NCI-H2171 treated with DMSO at 0.1 percent for 48 hours (cell line): ENCODE measurements at regions not wholly inside any gene's neighbourhood (a gene's known extent, or its start where the extent isn't known, plus 50 kb on each side); places are given as distances from the start of the nearest gene placed in this dataset.
"Not testable (repeated sequence)": the region's sequence is repeated elsewhere in the genome, so short reads cannot be mapped to it uniquely, and the experiment has no call there.

Experiments used
- DNase-seq: peaks from one replicate; lab custom pipeline; 2025; lab: John Stamatoyannopoulos, UW

DNA sequence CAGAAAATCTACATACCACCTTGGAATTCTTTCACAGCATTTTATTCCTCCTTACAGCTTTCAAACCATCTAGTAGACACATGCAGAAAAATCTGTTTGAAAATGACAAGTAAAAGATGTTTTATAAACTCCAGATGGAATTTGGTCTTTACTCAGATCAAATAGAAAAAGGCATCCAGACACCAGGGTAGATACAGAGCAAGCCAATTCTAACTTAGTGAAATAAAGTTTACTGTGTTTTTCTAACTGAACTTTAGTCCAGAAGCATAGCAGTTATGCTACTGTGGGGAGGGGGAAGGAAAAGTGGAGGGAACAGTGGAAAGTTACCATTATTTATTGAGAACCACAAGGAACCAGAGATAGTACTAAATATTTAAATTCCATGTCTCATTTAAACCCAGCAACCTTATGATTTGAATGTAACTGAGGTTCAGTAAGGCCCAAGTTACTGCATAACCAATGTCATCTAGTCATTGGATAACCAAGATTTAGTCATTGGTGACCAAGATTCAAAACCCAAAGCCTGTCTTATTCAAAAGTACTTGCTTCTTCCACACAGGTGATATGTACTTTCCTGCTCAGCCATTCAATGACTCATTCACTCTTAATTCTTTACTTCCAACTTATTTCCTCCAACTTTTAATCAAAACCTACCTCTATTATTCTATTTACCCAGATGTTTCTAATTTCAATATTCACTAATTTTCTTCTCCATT, 57.7 kb downstream of the RAD51AP2 start:
- DNase-seq = no peak

DNA sequence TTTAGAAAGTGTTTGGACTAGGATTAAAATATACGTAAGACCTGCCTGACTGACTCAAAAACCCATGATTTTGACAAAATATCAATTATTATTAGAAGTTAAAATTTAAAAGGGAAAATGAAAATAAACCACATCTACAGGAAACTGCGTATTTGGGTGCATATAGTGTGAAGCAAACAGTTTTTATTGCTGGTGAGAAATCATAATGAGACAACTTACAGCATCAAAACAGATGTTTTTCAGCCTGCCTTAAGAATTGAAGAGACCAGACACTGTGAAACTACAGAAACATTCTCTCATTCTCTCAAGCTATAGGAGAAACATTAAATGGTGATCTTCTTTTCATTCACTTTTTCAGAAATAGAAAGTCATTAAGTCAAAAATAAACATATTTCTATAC, 62.9 kb downstream of the RAD51AP2 start:
- DNase-seq = no peak

DNA sequence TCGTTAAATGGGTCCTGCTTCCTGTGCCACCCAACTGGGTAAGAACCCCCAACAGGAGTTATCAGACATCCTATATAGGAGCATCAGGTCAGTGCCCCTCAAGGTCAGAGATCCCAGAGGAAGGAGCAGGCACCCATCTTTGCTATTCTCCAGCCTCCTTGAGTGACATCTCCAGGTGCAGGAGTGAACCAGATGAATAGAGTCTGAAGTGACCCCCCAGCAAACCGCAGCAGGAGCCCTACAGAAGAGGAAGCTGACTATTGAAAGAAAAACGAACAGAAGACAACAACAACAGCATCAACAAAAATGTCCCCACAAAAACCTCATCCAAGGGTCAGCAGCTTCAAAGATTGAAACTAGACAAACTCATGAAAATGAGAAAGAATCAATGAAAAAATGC, 72.0 kb downstream of the RAD51AP2 start:
- DNase-seq = not testable (repeated sequence)

DNA sequence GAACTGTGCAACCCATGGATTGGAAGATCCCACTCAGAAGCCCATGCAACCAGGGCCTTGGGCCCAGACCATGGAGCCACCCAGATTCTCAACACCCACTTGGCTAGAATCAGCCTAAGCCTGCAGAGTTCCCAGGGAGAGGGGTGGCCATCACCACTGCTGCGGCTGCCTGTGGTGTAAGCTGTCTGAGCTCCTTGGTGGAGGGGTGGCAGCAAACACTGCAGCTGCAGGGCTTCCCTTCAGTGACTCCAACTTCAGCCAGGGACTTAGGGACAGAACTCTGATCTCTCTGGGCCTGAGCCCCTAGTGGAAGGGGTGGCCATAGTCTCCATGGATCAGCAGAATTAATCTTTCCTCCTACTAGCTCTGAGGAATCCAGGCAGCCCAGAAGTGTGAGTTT, 72.5 kb downstream of the RAD51AP2 start:
- DNase-seq = no peak

DNA sequence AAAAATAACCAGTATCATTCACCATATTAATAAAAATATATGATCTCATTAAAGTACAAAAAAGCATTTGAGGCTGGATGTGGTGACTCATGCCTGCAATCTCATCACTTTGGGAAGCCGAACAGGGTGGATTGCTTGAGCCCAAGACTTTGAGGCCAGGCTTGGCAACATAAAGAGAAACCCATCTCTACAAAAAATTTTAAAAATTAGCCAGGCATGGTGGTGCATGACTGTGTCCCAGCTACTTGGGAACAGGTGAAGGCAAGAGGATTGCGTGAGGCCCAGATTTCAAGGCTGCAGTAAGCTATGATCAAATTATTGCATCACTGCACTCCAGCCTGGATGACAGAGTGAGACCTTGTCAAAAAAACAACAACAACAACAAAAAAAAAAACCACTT, 75.9 kb downstream of the RAD51AP2 start:
- no peak for DNase-seq

DNA sequence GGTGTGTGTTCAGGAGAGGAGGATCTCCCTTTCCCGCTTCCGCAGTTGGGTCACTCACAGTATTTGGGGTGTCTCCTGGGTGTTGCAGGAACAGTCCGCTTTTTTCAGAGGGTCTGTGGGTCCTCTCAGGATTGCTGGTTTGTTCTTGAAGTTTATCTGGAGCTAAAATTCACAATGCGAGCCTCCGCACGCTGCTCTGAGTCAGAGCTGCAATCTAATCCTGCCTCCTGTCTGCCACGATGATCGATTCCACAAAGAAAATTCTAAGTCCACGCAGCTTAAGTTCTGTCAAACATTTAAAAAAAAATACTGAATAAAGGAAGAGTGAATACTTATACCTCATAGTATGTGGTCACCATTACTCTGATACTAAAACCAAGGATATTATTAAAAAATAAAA, 76.5 kb downstream of the RAD51AP2 start:
- no peak for DNase-seq

DNA sequence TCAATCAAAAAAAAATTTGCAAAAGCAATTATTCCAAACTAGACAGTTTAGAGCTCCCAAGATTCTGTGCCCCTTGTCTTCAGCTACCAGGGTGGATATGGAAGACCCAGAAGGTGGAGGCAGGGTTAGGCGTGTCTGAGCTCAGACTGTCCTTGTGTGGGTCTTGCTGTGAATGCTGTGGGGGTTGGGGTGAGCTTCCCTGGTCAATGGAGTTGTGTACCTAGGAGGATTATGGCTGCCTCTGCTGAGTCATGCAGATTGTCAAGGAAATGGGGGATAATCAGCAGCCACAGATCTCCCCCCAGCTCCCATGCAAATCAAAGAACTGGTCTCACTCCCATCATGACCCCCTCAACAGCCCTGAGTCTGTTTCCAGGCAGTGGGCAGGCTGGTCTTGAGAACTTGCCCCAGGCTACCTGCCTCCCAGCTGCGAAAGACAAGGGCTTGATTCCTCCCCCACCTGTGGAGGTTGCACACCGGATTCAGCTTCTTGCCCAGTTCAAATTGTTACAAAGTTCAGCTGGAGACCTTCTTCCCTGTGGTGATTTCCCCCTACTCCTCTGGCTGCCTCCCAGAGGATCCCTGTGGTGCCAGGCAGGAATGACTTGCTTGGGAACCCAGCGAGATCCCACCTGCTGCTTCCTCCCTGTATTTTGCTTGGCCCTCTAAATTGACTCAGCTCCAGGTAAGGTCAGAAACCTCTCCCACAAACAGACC, 77.0 kb downstream of the RAD51AP2 start:
- no peak for DNase-seq

DNA sequence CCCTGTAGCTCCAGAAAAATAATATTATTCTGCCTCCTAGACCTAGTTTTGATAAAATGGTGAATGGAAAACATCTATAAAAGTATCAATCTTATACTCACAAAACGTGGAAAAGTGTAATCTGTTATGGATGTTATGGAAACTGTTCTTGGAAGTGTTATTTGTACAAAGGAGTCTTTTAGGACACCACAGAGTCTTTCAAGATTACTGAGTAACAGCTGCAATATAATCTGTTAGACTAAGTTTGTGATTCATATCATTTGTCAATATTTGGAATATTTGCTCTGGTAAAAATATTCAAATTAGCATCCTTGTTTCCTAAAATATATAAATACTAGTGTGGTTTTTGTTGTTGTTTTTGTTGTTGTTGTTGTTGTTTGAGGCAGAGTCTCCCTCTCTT, 87.9 kb downstream of the RAD51AP2 start:
- no peak for DNase-seq

DNA sequence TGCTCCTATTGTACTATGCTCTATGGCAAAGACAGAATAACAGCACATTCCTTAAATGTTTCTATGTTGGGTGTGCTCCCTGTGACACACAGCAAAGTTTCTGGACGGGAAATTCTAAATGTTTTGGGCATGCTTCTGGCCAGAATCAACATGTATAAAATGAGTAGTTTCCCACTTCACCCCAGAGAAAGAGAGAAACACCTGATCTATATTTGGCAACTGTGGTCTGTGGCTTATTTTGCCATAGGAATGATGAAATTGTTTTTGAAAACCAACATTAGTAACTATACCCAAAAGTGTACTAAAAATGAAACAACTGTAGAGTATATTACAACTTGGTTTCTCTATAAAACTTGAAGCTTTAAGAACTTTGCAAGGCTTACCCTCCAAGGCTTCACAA, 89.1 kb downstream of the RAD51AP2 start:
- no peak for DNase-seq

DNA sequence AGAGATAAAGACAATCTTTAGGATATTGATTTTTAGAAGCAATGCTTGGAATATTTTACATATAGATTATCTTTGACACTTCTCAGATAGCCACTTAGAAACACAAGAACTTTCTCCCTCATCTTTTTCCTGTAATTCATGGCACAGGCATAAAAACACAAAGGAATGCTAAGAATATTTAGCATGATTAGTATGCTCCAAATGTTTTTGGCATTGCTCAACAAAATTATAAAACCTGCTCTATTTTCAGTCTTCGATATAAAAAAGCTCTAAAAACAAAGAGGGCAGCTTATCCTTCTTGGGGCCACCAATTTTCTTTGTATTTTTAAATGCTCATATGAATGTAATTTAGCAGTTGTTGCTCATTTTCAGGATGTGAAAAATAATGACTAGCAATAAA, 90.8 kb downstream of the RAD51AP2 start:
- no peak for DNase-seq

DNA sequence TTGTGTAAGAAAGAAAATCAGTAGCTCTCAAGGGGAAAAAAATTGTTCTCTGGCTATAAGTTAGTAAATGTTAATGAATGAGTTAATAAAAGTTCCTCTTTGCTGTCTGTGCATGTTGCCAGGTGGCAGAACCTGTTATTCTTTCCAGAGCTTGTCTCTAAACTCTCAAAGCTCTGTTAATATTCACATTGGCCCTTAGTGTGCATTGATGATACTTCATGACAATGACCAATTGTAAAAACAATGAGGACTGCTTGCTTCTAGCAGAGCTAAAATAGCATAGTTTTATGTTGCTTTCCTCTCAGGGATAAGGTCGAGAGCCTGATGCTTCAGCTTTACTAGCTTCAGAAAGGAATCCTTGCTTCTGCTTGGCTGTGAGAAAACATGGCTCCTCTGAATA, 91.5 kb downstream of the RAD51AP2 start:
- DNase-seq = no peak

DNA sequence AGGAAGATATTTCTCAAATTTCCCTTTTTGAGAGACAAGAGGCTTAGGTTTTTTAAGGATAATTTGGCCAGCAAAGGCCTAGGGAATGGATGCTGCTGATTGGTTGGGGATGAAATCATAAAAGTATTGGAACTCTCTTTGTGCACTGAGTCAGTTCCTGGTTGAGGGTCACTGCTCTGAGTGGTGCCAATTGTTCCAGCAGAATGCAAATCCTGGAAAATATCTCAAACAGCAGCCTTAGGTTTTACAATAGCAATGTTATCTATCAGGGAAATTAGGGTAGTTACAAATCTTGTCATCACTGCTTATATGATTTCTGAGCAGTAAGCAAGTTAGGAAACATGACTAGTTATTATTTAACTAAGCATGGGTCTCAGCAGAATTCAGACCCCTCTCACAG, 96.2 kb downstream of the RAD51AP2 start:
- DNase-seq = no peak

DNA sequence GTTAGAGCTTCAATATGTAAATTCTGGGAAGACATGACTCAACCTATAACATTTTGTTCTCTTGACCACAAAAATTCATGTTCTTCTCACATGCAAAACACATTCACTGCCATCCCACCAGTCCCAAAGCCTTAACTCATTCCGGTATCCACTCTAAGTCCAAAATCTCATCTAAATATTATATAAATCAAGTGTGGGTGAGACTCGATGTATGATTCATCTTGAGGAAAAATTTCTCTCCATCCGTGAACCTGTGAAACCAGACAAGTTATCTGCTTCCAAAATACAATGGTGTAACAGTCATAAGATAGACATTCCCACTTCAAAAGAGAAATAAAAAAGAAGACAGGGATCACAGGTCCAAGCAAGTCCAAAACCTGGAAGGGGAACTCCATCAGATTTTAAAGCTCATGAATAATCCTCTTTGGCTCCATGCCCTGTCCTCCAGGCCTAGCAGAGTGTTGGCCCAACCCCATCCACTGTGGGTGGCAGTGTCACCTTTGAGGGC, 101.3 kb downstream of the RAD51AP2 start:
- DNase-seq = no peak

DNA sequence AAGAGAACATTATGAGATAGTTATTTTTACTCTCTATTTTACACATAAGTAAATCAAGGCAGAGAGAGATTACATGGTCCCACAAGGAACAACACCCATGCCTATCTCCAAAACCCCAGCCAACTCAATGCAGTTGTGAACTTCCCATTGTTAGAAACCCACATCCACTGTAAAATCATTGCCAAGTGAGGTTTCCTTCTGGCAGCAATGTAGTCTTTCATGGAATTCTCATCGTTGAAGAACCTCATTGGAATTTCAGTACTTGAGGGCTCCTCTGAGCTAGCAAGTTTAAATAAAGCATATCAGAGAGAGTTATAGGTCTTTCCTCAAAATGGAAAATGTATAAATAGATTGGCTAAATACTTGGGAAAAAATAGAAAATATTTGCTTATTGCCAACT, 105.2 kb downstream of the RAD51AP2 start:
- no peak for DNase-seq

DNA sequence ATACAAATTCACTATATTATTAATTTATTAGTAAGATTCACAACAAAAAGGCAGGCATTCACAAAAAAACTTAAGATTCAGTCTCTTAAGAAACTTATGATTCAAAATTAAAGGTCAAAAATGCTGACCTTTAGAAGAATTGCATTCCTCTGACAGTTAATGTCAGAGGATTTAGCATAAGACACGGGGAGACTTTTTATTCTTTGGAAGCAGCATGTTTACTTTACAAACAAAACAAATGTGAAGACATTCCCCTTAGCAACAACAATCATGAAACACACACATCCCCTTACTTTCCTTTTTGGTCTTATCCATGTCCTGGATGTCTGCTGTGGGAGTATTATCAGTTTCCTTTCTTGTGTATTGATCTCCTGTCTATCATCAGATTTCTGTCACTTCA, 117.1 kb downstream of the RAD51AP2 start:
- no peak for DNase-seq

DNA sequence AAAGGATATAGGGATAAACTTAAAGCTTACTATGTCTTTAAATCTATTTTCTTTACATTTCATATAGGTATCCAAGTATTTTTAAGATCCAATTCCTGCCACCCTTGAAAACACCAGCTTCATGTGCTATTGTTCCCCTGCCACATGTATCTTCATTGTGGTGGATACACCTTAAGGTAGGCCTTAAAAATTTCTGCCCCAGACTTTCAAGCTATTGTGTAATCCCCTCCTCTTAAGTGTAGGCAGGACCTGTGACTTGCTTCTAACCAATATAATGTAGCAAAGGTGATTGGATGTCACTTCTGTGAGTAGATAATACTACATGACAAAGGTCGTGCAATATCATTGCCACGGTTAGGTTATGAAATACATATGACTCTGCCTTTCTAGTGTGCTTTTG, 119.5 kb downstream of the RAD51AP2 start:
- no peak for DNase-seq

DNA sequence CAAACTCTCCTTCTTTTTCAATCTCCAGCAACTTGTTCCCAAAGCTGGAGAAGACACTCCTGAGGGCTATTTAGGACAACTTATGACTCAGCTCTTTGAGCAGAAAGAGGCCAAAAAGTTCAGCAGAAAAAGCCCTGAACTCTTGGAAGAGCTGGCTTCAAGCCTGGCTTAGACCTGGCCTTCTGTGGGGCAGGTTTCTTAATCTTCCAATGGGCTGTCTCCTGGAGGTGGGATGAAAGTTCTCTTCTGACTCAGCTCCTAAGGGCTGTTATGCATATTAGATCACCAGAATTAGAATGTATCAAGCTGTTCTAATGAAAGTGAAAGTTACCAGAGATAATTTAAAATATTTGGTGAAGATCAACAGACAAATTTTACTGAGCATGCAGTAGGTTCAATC, 129.4 kb downstream of the RAD51AP2 start:
- DNase-seq = no peak

DNA sequence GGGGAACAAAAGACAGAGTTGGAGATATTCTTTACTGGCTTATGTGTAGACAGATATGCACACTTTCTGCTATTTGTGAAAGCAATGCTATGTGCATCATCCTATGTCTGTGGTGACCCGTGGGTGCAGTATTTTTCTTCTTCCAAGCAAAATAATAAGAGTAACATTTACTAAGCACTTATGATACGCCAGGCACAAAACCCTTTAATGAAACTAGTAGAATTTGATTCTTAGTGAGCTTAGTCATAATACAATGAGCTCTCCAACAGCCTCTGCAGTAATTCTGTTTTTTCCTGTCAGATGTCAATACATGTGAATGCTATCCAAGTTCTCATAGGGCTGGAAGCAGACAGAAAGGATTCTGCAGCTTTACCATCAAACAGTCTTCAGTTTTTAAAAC, 130.6 kb downstream of the RAD51AP2 start:
- DNase-seq = no peak

DNA sequence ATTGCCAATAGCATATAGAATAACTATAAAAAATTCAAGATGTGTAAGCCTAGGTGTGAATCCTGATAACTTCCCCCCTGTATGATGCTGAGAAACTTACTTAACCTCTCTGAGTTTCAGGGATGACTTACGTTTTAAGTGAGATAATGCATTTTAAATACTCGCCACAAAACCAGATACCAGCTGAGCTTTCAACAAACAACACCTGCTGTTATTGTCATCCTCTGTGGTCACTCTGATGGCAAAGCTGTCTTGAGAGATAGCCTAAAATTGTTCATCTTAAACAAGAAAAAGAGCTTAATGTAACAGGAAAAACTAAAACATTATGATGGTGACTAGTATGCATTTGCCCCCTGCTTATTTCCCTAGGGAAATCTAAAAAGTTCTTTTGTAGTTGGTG, 131.5 kb downstream of the RAD51AP2 start:
- no peak for DNase-seq

DNA sequence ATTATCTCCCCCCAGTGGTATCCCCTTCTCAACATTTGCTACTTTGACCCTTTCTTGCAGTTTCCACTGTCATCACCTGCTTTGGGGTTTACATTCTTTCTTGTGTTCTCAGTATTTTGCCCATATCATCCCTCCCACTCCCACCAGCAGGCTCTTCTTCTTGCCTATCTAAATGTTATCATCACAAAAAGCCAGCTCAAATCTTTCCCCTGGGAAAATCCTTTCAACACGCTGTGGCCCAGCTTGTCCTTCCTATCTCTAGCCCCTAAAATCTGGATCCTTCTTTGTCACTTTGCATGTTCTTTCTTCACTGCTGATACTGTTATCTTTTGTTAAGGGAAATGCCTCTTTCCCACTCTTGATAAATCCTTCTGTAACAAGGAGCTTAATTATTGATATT, 138.2 kb downstream of the RAD51AP2 start:
- DNase-seq = no peak

DNA sequence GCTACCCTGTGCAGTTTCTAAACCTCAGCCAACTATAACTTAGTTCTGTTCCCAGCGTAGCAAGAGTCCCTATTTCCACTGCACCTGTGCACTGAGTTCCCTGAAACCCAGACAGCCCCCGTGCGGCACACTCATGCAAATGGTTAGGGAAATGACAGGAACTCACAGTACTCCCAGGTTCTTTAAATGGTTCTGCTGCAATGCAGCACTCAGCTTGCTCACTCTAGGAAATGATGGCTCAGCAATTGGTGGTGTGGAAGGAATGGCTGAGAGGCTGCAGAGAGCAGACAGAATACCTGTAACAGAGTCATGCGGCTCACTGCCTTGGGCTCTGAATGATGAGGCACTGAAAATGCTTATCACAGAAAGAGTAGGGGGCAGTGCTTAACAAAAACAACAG, 143.0 kb downstream of the RAD51AP2 start:
- DNase-seq = no peak

DNA sequence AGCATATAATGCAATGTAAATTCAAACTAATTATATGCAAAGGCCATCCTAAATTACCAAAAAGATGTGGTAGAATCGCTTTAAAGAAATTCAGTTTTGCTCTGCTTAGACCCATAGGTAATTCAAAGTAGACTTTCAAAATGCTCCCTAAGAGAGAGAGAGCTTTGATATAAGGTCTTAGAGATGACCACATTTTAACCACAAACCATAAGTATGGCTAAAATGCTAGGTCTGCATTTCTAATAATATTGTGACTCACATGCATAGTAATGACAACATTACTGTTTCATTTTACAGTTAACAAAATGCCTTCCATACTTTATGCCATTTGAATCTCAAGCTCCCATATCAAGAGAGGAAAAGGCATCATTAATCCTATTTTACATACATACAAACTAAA, 144.5 kb downstream of the RAD51AP2 start:
- DNase-seq = no peak

DNA sequence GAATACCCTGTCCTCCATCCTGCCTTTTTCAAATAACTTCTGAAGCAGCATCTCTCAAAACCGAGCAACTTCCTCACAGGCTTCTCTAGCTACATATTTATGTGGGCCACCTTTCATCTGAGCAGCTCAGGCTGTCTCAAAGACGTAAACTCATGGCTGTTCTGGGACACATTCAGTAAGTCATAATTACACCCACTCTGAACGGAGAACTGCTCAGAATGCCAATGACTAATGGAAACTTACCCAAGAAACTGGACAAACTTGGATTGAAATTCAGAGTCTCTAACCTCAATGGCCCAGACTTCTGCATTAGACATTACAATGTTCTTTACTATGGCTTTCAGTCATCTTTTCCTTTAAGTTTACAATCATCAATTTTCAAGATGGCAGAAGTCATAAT, 145.2 kb downstream of the RAD51AP2 start:
- DNase-seq = no peak

DNA sequence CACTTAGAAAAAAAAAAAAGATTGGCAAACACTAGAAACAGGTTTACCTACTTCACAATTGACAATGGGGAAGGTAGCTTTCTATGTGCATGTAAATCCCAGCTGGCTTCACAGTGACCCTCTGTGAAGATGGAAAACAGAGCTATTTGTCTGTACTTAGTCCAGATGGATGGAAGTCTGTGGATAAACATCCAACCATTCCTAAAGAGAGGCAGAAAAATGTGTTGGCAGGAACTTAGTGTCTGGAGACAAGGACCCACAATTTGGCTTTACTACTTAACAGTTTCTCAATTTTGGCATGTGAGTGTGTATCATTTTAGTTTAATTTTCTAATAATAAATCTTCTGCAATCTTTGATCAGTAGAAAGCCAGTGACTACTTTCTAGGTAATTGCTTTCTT, 154.4 kb downstream of the RAD51AP2 start:
- no peak for DNase-seq
